Lower leg skin (tissue), 4 donors: ENCODE measurements at regions not wholly inside any gene's neighbourhood (a gene's known extent, or its start where the extent isn't known, plus 50 kb on each side); places are given as distances from the start of the nearest gene placed in this dataset.
A peak's percentile ranks its signal among the peaks of the same experiment; 100 is the strongest.

ENCODE experiments used
- DNase-seq, 2 donors: peaks; one replicate each; pipeline ENCODE4 v3.0.0-alpha.2; 2019; ENCODE audit warnings: low spot score in 2 of 2
- H3K4me3 ChIP-seq: fragments of 200-600 bp; sonication (generic); 2 replicates; pipeline ENCODE4 v1.5.1; 2017; ENCODE audit warnings: mild to moderate bottlenecking, low read depth; ENCODE audit not compliant: poor library complexity, severe bottlenecking
- CTCF ChIP-seq, 3 donors: fragments of 450-650 bp; IDR thresholded peaks; one replicate each; pipeline ENCODE4 v1.5.1; 2016; ENCODE audit warnings: antibody characterized with exemption in 3 of 3, mild to moderate bottlenecking in 3 of 3, moderate library complexity in 2 of 3
- POLR2A ChIP-seq, 2 donors: fragments of 450-650 bp; IDR thresholded peaks; one replicate each; pipeline ENCODE4 v1.6.1; 2016 to 2017; ENCODE audit warnings: antibody characterized with exemption in 2 of 2, mild to moderate bottlenecking in 1 of 2, moderate library complexity in 1 of 2
- WGBS, 2 donors: methylation state at CpG; one replicate each; pipeline ENCODE4 v1.1.5; 2018; 5-methylcytosine and 5-hydroxymethylcytosine counted together
- intact Hi-C: fragments of 100-400 bp; cut with DNase I; formaldehyde crosslinking; loops from one replicate; pipeline ENCODE4 v1.15.0; 2023; ENCODE audit warnings: low total_unique reads

- peak in 1 of 2 donors; percentile 73 for DNase-seq
- H3K4me3 ChIP-seq, result no peak overlapping the region
- WGBS, 2 donors, result 50 to 62% methylated on average over 9 of the region's 9 CpGs
- TF ChIP-seq POLR2A (IDR thresholded peaks at IDR 0.05) (no peak), CTCF (IDR thresholded peaks at IDR 0.05) (no peak)
- intact Hi-C loops, result no loop called here
Observed at GRCh38 chr3:31356941-31357340, 175.8 kb upstream of the STT3B start.

- no peak for TF ChIP-seq POLR2A (IDR thresholded peaks at IDR 0.05)
- no peak for TF ChIP-seq CTCF (IDR thresholded peaks at IDR 0.05)
- 87 to 90% methylated on average over 2 of the region's 2 CpGs for WGBS, 2 donors
- no peak for DNase-seq
- intact Hi-C loops, result no loop called here
- H3K4me3 ChIP-seq, result no peak overlapping the region
Observed at GRCh38 chr3:31357451-31357850, 175.3 kb upstream of the STT3B start.

GRCh38 chr3:31358473-31359070 lies 174.2 kb upstream of the STT3B start:
- TF ChIP-seq POLR2A (IDR thresholded peaks at IDR 0.05) (no peak), CTCF (IDR thresholded peaks at IDR 0.05) (no peak)
- intact Hi-C loops, result no loop called here
- no peak overlapping the region for H3K4me3 ChIP-seq
- no peak for DNase-seq
- WGBS, 2 donors, result 93 to 95% methylated on average over 1 of the region's 1 CpG

- DNase-seq, result no peak
- no peak for TF ChIP-seq CTCF (IDR thresholded peaks at IDR 0.05)
- no peak for TF ChIP-seq POLR2A (IDR thresholded peaks at IDR 0.05)
- intact Hi-C loops, result no loop called here
- WGBS, 2 donors, result 64 to 69% methylated on average over 6 of the region's 6 CpGs
- no peak overlapping the region for H3K4me3 ChIP-seq
Observed at GRCh38 chr3:31361371-31362273, 171.1 kb upstream of the STT3B start.

- no peak for TF ChIP-seq POLR2A (IDR thresholded peaks at IDR 0.05)
- TF ChIP-seq CTCF (IDR thresholded peaks at IDR 0.05), result no peak
- H3K4me3 ChIP-seq, result no peak overlapping the region
- 94 to 98% methylated on average over 1 of the region's 1 CpG for WGBS, 2 donors
- DNase-seq, result no peak
- intact Hi-C loops, result no loop called here
Observed at GRCh38 chr3:31364188-31364587, 168.5 kb upstream of the STT3B start.
